ENCODE measurements at regions not wholly inside any gene's neighbourhood (a gene's known extent, or its start where the extent isn't known, plus 50 kb on each side); places are given as distances from the start of the nearest gene placed in this dataset.

DNA sequence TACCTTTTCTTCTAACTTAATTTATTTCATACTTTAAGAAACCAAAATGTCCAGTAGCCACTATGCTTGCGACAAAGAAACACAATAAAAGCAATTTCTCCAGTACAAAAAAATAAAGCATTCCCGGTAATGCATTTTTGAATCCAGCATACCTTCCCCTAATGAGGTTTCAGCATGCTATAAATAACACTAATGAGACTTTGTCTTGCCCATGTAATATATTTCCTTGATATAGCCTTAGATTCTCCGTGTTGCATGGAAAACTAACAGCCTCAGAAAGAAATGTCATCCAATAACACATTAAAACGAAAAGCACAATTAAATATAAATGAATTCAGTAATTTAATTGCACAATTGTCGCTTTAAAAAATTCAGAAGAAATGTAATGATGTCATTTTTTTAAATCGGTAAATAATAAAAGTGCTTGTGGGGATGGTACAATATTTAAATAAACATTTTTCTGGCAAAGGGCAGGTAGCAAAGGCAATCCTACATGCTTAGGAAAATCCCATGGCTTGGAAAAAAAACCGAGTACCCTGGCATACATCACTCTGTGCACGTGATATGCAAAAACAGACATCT, 225.2 kb upstream of the PPARGC1A start:
- no peak for TF ChIP-seq POLR2A (IDR thresholded peaks at IDR 0.05)
- TF ChIP-seq, protein P1, sequence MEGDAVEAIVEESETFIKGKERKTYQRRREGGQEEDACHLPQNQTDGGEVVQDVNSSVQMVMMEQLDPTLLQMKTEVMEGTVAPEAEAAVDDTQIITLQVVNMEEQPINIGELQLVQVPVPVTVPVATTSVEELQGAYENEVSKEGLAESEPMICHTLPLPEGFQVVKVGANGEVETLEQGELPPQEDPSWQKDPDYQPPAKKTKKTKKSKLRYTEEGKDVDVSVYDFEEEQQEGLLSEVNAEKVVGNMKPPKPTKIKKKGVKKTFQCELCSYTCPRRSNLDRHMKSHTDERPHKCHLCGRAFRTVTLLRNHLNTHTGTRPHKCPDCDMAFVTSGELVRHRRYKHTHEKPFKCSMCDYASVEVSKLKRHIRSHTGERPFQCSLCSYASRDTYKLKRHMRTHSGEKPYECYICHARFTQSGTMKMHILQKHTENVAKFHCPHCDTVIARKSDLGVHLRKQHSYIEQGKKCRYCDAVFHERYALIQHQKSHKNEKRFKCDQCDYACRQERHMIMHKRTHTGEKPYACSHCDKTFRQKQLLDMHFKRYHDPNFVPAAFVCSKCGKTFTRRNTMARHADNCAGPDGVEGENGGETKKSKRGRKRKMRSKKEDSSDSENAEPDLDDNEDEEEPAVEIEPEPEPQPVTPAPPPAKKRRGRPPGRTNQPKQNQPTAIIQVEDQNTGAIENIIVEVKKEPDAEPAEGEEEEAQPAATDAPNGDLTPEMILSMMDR (IDR thresholded peaks at IDR 0.05): no peak
